ENCODE measurements at regions not wholly inside any gene's neighbourhood (a gene's known extent, or its start where the extent isn't known, plus 50 kb on each side); places are given as distances from the start of the nearest gene placed in this dataset.

GRCh38 chr16:55257966-55258613, 65.9 kb upstream of the IRX6 start:
- TF ChIP-seq GATA2 (IDR thresholded peaks at IDR 0.05; ENCODE audit: low read depth, low read length) (no peak), GATA3 (IDR thresholded peaks at IDR 0.05; ENCODE audit: low read depth, low read length) (no peak)

GRCh38 chr16:55261301-55261700, 62.7 kb upstream of the IRX6 start:
- TF ChIP-seq GATA2 (IDR thresholded peaks at IDR 0.05; ENCODE audit: low read depth, low read length), result no peak
- TF ChIP-seq GATA3 (IDR thresholded peaks at IDR 0.05; ENCODE audit: low read depth, low read length), result no peak

GRCh38 chr16:55263271-55264250, 60.4 kb upstream of the IRX6 start:
- no peak for TF ChIP-seq GATA3 (IDR thresholded peaks at IDR 0.05; ENCODE audit: low read depth, low read length)
- no peak for TF ChIP-seq GATA2 (IDR thresholded peaks at IDR 0.05; ENCODE audit: low read depth, low read length)

GRCh38 chr16:55264949-55265348, 59.1 kb upstream of the IRX6 start:
- TF ChIP-seq GATA3 (IDR thresholded peaks at IDR 0.05; ENCODE audit: low read depth, low read length), result no peak

GRCh38 chr16:55265926-55266325, 58.1 kb upstream of the IRX6 start:
- no peak for TF ChIP-seq GATA2 (IDR thresholded peaks at IDR 0.05; ENCODE audit: low read depth, low read length)
- TF ChIP-seq GATA3 (IDR thresholded peaks at IDR 0.05; ENCODE audit: low read depth, low read length), result no peak

GRCh38 chr16:55271945-55272513, 52.0 kb upstream of the IRX6 start:
- TF ChIP-seq GATA2 (IDR thresholded peaks at IDR 0.05; ENCODE audit: low read depth, low read length), result no peak
- no peak for TF ChIP-seq GATA3 (IDR thresholded peaks at IDR 0.05; ENCODE audit: low read depth, low read length)

DNA sequence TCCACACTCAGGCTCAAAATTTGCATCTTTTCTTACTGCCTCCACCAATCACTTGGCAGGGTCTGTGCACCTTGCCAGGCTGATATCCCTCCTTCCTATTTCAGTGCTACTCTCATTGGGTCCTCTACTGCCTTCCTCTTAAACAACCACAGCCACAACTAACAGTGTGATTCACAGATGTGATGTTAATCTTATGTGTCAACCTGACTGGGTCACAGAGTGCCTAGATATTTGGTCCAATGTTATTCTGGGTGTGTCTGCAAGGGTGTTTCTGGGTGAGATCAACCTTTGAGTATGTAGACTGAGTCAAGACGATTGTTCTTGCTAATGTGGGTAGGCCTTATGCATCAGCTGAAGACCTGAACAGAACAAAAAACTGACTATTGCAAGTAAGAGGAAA, 51.3 kb upstream of the IRX6 start:
- no peak for TF ChIP-seq GATA3 (IDR thresholded peaks at IDR 0.05; ENCODE audit: low read depth, low read length)
- no peak for TF ChIP-seq GATA2 (IDR thresholded peaks at IDR 0.05; ENCODE audit: low read depth, low read length)

- TF ChIP-seq GATA3 (IDR thresholded peaks at IDR 0.05; ENCODE audit: low read depth, low read length) (no peak), GATA2 (IDR thresholded peaks at IDR 0.05; ENCODE audit: low read depth, low read length) (no peak)
These were observed 50.6 kb upstream of the IRX6 start for GRCh38 chr16:55273356-55273755.

DNA sequence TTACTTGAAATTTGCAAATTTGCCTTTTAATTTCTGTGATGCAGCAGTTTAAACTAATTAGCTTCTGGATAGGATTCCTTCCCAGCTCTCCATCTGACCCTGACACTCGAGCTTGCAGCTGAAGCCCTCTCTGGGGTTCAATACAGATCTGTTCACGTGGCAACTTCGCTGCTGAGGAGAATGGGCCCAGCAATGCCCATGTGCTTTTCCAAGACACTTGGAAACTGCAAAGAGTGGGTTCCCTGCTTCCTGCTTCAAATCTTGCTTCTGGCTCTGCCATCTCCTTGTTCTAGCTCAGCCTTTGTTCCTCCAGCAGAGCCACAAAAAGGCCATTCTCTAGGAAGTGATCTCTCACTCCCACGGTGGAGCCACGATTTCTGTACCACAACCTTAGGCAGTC, 50.0 kb upstream of the IRX6 start:
- TF ChIP-seq GATA2 (IDR thresholded peaks at IDR 0.05; ENCODE audit: low read depth, low read length) (no peak), GATA3 (IDR thresholded peaks at IDR 0.05; ENCODE audit: low read depth, low read length) (no peak)

Data from SH-SY5Y (cell line).